ENCODE measurements at regions not wholly inside any gene's neighbourhood (a gene's known extent, or its start where the extent isn't known, plus 50 kb on each side); places are given as distances from the start of the nearest gene placed in this dataset.

DNA sequence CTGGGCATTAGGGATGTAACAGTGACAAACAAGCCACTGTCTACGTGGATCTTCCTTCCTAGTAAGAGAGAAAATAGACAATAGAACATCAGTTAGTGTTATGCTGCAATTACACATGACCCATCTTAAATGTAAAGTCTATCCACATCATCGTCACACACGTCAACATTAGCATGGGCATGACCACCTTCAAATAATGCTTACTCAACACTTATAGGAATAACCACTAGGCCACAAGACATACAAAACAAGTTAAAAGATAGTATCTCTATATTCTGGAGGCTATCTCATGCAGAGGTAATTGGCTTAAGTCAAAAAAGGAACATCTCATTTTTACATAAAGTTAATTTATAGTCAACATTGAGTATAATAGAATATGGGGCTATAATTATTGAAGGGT lies 156.5 kb downstream of the MOXD1 start:
- DNase-seq: no peak

DNA sequence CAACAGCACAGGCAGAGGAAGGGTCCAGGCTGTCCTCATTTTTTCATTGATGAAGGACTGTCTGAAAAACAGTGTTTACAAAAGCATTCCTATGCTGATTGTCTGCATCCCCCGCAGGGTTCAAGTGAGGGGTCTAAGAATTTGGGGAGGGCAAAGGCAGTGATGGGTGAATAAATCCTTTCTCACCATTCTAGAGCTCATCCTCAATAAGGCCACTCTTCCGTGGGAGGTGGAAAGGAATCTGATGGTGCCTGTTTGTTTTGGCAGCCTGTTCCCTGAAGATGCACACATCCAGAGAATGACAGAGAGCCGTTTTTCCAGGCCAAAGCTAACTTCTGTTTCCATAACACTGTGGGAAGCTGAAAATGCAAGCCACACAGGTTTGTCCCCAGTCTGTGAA lies 164.5 kb downstream of the MOXD1 start:
- no peak for DNase-seq

DNA sequence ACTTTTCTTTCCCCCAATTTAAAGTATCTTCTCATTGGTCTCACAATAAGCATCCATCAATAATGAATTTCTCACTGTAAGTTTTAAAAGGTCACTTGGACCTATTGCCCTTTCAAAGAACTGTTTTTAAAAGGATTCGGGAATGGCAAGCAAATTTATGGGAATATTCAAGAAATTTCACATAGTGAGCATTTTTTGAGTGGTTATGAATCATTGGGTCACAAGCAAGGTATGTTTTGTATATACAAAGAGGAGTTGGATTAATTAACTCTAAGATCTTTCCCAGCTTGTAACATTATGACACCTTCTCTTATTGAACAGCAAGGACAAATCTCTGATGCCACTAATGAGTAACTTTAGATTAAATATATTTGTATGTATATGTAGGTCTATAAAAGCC lies 165.0 kb downstream of the MOXD1 start:
- DNase-seq: no peak

DNA sequence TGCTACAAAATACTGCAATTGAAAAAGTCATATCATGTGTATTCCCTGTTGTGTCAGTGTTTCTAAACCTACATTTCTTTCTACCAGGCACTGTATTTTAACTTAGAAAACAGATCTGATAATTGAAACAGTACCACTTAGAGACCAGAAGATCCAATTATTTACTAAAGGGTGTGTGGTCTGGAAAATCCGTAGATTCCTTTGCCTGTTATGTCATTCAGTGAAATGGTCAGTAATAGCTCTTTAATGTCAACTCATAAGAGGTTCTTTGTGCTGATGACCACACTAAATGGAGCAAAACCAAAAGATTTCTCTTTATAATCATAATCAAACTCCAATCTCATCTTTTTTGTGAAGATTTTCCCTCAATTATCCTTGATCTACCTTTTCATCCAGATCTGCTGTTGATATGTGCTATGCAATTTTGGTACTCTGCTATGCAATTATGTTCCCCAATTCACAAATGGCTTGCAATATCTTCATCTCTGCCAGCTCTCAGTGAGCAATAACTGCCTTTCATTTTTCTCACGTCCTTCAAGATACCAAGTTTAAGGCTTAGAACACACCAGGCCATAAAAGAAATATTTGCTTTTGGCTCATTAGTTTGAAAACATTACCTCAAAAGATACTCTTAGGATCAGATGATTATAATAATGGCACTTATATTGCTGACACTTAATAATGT lies 165.5 kb downstream of the MOXD1 start:
- DNase-seq: no peak

DNA sequence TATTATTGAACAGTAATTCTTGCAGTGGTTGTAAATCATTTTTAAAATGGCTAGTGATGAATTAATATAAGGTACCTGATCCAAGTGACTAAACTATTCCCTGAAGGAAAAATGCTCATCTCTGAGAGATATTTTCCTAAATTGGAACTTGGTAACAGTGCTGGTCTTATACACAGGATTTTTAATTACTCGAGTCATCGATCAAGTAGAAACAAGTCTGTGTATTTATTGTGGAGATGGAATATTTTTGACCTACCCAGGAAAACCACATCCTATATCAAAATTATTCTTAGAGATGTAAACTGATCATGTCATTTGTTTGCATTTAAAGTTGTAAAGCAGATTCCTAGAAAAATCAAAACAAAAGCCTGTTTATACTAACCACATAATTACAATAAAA lies 166.9 kb downstream of the MOXD1 start:
- no peak for DNase-seq

DNA sequence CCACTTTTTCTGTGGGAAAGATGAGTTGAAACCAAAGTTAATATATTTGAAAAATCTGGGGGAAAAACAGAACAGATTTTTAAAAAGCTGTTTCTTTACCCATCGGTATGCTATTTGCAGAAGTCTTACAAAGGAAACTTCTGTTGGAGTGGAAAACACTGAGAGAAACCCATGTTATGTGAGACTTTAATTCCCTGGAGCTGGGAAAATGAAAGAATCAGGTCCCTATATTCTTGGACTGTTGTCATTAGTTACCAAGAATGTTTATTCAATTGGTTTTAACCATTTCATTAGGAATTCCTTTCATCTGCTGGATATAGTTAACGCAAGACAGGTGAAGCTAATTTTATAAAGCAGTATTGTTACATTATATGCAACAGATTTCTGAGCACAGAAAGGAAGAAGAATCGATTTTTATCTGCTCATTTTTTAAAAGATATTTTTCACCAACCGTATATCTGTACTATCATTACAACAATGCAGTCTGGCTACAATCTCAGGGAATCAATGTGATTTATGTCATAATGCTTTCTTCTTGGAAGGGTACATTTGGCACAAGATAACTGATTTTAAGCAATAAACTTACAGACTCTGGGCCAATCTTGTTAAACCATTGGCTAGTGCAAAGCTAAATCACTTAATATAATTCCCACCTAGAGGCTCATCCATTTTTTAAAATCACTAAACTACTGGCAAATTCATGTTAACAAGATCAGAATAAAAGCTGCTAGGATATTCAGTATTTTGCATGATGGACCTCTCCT lies 170.0 kb downstream of the MOXD1 start:
- DNase-seq: peak; percentile 31

DNA sequence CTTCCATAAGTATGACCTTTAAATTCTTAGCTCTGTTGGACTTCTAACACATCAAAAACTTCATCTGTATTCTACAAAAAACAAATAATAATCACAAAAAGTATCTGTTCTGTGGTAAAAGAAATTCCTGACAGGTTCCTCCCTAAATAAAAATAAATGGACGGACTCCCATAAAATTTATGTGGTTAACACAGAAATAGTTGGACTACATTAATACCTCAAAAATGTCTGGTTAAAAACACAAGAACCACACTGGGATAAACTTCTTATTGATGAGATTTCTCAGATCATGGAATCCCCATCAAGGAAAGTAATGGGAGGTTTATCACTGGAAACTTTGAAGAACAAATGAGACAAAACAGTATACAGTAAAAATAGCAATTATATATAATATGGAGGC lies 172.4 kb downstream of the MOXD1 start:
- DNase-seq: no peak

DNA sequence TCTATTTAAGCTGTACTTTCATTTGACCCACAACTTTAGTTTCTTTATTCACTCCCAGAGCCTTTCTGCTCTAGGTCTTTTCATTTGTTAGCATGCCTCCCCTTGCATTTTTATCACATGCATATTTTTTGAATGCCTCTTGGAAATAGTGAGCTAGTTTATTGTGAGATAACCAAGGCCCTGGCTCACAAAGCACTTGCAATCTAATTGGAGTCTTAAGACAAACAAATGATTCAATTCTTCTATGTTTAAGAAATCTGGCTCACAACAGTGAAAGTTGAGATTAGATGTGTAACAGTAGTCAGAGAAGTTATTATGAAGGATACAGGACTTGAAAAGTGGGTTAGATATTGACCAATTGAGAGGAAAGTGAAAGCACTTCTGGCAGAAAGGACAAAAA lies 173.4 kb downstream of the MOXD1 start:
- no peak for DNase-seq

DNA sequence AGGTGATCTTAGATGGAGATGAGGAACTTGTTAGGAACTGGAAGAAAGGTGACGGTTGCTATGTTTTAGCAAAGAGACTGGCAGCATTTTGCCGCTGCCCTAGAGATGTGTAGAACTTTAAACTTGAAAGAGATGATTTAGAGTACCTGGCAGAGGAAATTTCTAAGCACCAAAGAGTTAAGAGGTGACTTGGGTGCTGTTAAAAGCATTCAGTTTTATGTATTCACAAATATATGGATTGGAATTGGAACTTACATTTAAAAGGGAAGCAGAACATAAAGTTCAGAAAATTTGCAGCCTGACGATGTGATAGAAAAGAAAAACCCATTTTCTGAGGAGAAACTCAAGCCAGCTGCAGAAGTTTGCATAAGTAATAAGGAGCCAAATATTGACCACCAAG lies 176.3 kb downstream of the MOXD1 start:
- no peak for DNase-seq

DNA sequence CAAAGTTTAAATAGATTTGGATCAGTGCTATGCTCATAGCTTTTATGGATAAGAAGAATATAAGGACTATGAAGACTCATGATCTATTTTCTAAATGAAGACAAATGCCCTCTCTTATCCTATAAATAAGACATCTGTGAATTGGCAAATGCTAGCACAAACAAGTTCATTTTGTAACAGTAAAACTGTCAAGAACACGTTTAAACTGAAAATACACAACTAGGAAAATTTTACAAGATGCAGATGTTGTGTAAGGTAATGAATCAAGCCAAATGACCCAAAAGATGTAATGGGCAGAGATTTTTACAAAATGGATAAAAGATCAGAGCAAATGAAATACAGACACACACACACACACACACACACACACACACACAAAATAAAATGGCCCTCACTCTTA lies 180.5 kb downstream of the MOXD1 start:
- DNase-seq: no peak

DNA sequence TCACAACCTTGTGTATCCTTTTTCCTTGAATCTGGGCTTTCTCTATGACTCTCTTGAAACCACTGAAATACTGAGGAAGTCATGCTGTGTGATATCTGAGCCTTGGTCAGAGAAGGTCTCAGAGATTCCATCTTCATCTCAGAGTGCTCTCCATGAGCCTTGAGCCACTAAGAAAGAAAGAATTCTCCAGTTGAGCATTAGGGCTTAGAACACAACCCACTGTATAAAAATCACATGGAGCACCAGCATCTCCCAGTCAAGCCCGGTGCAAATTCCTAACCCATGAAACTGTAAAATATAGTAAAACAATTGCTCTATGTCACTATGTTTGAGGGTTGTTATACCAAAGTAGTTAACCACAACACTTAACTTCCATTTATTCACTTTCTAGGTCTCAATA lies 181.4 kb downstream of the MOXD1 start:
- no peak for DNase-seq

DNA sequence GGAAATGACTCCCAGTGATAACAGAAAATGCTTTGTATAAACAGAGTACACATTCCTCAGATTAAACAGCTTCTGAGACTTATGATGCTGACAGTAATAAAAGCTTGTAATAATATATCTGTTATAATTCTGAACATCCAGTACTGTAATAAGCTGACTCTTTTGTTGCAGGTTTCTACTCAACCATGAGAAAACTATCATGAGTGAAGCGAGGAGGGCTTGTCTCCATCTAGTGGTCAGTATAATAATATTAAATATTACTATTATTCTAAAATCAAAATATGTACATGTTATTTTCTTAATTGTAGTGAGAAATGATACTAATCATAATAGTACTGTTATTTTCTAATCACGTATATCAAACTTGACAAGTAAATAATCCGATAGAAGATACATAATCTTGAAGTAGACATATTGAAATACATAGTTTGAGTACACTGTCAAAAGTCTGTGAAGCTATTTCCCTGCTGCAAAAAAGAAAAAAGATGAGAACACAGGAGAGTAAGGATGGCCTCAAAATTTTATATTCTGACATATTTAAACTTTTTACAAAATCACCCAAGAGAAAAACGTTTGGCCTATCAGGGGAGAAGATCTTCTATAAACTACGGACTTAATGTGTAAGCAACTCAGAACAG lies 183.1 kb downstream of the MOXD1 start:
- DNase-seq: peak; percentile 41

DNA sequence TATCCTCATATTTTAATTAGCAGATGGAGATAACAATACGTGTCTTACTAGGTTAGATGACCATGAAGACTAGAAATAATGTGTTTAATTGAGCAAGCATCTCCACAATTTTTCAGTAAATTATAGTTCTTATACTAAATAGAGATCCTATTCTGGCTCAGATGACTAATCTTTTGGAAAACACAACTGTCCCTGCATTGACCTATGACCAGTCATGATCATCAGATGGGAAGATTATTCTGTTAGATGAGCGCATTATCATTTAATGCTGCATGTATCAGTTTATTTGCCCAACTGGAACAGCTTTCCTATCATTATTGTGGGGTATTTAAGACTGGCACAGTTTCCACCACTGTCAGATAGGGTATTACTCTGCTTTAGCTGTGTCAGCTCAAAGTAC lies 185.5 kb downstream of the MOXD1 start:
- DNase-seq: no peak

DNA sequence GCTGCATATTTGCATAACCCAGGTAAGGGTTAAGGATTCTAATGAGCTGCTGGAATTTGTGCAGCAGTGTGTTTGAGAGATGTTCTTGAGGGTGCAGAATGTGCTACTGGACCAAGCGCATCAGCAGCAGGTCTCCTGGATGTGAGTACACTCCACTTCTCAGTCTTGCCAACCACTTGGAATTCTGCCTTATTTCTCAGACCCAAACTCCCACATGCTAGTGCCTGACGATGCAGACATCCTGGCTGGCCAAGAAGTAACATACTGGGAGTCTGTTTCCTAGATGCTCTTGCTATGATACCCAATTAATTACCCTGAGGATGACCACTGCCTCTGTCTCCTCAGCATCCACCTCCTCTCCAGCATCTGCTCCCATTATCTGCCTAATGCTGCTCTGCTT lies 186.6 kb downstream of the MOXD1 start:
- DNase-seq: no peak

DNA sequence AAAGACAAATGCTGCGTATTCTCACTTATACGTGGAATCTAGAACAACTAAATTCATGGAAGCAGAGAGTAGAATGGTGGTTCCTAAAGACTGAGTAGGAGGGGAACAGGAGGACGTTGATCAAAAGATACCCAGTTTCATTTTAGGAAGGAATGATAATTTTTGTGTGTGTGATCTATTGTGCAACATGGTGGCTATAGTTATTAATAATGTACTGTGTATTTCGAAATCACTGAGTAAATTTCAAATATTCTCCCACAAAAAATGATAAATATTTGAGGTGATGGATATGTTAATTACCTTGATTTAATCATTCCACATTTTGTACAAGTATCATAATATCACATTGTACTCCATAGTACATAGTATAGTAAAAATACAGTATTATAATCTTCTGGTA lies 187.5 kb downstream of the MOXD1 start:
- DNase-seq: no peak

DNA sequence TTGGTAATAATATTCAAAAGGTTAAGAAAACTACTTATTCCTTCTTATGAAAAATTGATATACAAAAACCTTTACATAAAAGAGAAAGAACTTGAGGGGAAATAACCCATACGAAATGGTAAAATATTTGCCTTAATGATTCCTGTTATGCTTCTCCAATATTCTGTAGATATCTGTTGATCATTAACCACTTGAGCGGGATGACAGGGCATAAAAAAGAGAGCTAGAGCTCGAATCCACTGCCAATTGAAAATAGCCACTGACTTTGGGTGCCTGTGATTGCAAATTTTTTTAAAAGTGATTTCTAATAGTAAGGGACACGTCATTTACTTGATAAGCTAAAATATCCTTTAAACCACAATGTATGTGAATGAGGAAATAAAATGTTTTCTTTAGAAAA lies 188.1 kb downstream of the MOXD1 start:
- no peak for DNase-seq

DNA sequence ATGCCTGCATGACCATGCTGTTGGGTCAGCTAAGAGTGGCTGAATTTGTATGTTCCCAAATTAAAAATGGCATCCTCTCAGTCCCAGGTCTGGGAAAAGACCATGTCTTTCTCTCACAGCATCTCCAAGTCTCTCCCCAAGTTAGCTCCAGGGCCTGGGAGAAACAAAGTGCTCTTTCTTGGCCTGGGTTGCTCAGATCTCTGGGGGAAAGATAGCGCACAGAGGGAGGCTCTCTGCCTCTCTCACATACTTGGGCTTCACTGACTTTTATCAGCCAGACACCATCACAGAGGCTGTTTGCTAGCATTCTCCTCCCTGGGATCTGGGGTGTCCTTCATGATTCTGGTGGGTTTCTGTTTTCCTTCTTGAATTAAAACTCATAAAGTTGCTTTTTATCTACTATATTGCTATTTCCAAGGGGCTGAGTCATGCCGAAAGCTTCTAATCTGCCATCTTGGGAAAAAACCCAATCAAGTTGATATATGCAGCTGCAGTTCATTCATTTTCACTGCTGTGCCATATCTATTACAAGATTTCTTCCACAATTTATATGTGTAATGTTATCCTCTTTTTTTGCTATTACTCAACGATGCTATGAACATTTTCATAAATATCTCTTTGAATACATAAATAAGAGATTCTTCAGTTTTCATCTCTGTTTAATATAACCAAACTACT lies 190.2 kb downstream of the MOXD1 start:
- no peak for DNase-seq

DNA sequence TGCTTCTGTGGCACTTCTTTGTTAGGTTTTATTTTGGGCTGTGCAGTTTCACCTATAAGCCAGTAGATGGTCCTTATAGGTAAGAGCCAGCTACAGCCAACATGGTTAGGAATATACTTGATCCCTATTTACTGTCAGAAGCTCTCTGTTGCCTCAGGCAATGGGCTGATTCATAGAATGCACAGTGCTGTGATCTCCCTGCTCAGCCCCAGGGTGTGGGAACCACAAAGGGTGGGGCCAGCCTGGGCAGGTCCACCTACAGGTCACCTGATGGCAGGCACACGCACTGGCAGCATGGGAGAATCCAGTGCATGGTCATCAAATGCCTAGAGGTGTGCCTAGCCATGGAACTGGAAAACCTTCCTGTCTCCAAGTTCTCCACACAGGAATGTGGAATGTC lies 191.9 kb downstream of the MOXD1 start:
- DNase-seq: no peak

DNA sequence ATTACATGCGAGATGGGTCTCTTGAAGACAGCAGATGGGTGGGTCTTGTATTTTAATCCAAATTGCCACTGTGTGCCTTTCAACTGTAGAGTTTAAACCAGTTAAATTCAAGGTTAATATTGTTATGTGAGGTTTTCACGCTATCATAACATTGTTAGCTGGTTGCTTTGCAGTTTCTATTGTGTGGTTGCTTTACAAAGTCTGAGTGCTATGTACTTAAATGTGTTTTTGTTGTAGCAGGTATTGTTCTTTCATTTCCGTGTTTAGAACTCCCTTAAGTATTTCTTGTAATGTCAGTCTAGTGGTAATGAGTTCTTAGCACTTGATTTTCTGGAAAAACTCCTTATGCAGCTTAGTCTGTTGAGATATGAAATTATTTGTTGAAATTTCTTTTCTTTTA lies 193.3 kb downstream of the MOXD1 start:
- no peak for DNase-seq

DNA sequence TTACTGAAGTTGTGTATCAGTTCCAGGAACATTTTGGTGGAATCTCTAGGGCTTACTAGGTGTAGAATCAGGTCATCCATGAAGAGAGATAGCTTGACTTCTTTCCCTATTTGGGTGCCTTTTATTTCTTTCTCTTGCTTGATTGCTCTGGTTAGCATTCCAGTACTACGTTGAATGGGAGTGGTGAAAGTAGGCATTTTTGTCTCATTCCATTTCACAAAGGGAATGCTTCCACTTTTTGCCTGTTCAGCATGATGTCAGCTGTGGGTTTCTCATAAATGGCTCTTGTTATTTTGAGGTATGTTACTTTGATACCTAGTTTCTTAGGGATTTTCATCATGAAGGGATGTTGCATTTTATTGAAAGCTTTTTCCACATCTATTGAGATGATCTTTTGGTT lies 195.3 kb downstream of the MOXD1 start:
- DNase-seq: no peak

DNA sequence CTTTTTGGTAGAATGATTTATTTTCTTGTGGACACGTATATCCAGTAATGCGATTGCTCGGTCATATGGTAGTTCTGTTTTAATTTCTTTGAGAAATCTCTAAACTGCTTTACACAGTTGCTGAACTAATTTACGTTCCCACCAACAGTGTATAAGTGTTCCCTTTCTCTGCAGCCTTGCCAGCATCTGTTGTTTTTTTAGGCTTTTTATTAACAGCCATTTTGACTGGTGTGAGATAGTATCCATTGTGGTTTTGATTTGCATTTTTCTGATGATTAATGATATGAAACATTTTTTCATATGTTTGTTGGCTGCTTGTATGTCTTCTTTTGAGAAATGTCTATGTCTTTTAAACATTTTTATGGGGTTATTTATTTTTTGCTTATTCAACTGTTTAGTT lies 196.7 kb downstream of the MOXD1 start:
- DNase-seq: no peak

DNA sequence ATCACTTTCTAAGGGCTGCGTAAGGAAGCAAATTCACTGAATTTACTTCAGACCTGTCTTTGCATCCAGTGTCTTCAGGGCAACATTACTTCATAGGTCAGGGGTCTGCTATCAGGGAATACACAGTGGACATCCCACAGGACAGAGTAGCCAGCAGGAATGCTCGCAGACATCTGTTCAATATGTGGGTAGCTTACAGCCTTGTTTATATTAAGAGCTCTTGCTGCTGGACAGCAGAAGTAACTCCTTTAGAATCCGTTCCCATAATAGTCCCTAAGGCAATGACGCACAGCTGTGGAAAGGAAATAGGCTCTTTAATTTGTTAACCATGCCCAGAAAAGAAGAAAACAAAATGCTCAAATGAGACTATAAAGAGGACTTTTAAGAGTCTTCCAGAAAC lies 198.7 kb downstream of the MOXD1 start:
- peak; percentile 95 for DNase-seq

DNA sequence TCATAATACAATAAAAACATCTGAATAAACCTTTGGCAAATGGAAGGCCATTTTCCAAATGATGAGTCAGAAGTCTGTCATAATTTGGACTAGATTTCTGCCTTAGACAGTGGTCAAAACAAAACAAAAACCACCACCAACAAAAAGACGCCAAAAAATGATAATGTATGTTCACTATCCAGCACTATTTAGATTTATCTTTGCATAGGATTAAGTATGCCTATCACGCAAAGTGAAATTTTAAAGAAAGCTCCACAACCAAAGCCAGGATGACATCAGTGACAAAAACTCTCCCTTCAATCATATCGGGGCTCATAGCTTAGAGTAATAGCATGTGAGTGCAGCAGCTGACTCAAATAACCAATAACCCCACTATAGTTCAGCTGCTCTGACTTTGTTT lies 201.9 kb downstream of the MOXD1 start:
- peak; percentile 81 for DNase-seq

Measured in muscle of arm (tissue), 1 donor.